Loucy (cell line): ENCODE measurements at regions not wholly inside any gene's neighbourhood (a gene's known extent, or its start where the extent isn't known, plus 50 kb on each side); places are given as distances from the start of the nearest gene placed in this dataset.

Experiments
- H2AFZ ChIP-seq: fragments of 200-600 bp; sonication (generic); 2 replicates; pipeline ENCODE4 v1.6.0; 2016; ENCODE audit warnings: antibody characterized with exemption, mild to moderate bottlenecking, low read length, moderate library complexity
- H3F3A ChIP-seq: fragments of 200-600 bp; 2 replicates; pipeline ENCODE4 v1.6.0; 2016; ENCODE audit warnings: antibody characterized with exemption, low read depth, mild to moderate bottlenecking
- H3K27me3 ChIP-seq: fragments of 200-600 bp; sonication (generic); 2 replicates; pipeline ENCODE4 v1.6.1; 2014; ENCODE audit warnings: low read length, mild to moderate bottlenecking; ENCODE audit not compliant: insufficient read depth, poor library complexity, severe bottlenecking
- H3K36me3 ChIP-seq: fragments of 200-600 bp; sonication (generic); 2 replicates; pipeline ENCODE4 v1.6.1; 2016; ENCODE audit warnings: low read length; ENCODE audit not compliant: insufficient read depth
- H3K4me1 ChIP-seq: fragments of 200-600 bp; sonication (generic); 2 replicates; pipeline ENCODE4 v1.5.1; 2014; ENCODE audit warnings: low read length, mild to moderate bottlenecking; ENCODE audit not compliant: insufficient read depth, poor library complexity, severe bottlenecking
- H3K4me2 ChIP-seq: fragments of 200-600 bp; sonication (generic); 2 replicates; pipeline ENCODE4 v1.6.0; 2014; ENCODE audit warnings: antibody characterized with exemption, low read length, low read depth, mild to moderate bottlenecking; ENCODE audit not compliant: poor library complexity, severe bottlenecking
- H3K4me3 ChIP-seq: fragments of 200-600 bp; sonication (generic); 2 replicates; pipeline ENCODE4 v1.5.1; 2014; ENCODE audit warnings: low read length, mild to moderate bottlenecking, mixed read lengths; ENCODE audit not compliant: poor library complexity, severe bottlenecking
- H3K79me2 ChIP-seq: fragments of 200-600 bp; sonication (generic); 2 replicates; pipeline ENCODE4 v1.6.1; 2014; ENCODE audit warnings: low read length; ENCODE audit not compliant: insufficient read depth
- H3K9ac ChIP-seq: fragments of 200-600 bp; sonication (generic); 2 replicates; pipeline ENCODE4 v1.6.0; 2014; ENCODE audit warnings: mild to moderate bottlenecking, low read depth, low read length, moderate library complexity; ENCODE audit not compliant: poor library complexity, severe bottlenecking
- H3K9me2 ChIP-seq: fragments of 200-600 bp; sonication (generic); replicated peaks from 2 replicates; pipeline ENCODE4 v1.6.1; 2016; ENCODE audit warnings: low read depth, low read length, mixed read lengths
- H3K9me3 ChIP-seq: fragments of 200-600 bp; sonication (generic); 2 replicates; pipeline ENCODE4 v1.6.1; 2014; ENCODE audit warnings: mild to moderate bottlenecking, antibody characterized with exemption, low read length, low read depth; ENCODE audit not compliant: insufficient read depth
- H4K20me1 ChIP-seq: fragments of 200-600 bp; sonication (generic); 2 replicates; pipeline ENCODE4 v1.6.0; 2014; ENCODE audit warnings: antibody characterized with exemption, low read length, mild to moderate bottlenecking; ENCODE audit not compliant: insufficient read depth, poor library complexity, severe bottlenecking
- CTCF ChIP-seq: fragments of 200-600 bp; sonication (generic); conservative IDR thresholded peaks from 2 replicates; pipeline ENCODE4 v1.5.1; 2014; ENCODE audit warnings: mild to moderate bottlenecking, antibody characterized with exemption, low read length
- EZH2phosphoT487 ChIP-seq: fragments of 200-600 bp; IDR thresholded peaks from 2 replicates; pipeline ENCODE4 v1.6.1; 2018; ENCODE audit warnings: antibody characterized with exemption, mild to moderate bottlenecking, moderate library complexity, borderline replicate concordance

GRCh38 chr12:94749455-94749854, 99.1 kb upstream of the TMCC3 start:
- Histone ChIP-seq H3K36me3 (no peaks in the 10 kb centered on the region), H4K20me1 (no peaks in the 10 kb centered on the region), H3K4me3 (no peak overlapping the region), H3K9me2 (no peaks in the 10 kb centered on the region), H3K4me2 (no peak overlapping the region), H3F3A (no peaks in the 10 kb centered on the region), H3K27me3 (no peaks in the 10 kb centered on the region), H3K9ac (no peak overlapping the region), H3K9me3 (no peaks in the 10 kb centered on the region), H2AFZ (no peak overlapping the region), H3K79me2 (no peaks in the 10 kb centered on the region), H3K4me1 (no peaks in the 10 kb centered on the region)
- TF ChIP-seq CTCF = no peak

- no peaks in the 10 kb centered on the region for H3F3A ChIP-seq
- H3K4me1 ChIP-seq = no peaks in the 10 kb centered on the region
- no peak overlapping the region for H3K4me3 ChIP-seq
- no peak overlapping the region for H3K4me2 ChIP-seq
- H2AFZ ChIP-seq = no peak overlapping the region
- H3K9ac ChIP-seq = no peak overlapping the region
- no peaks in the 10 kb centered on the region for H4K20me1 ChIP-seq
- no peaks in the 10 kb centered on the region for H3K9me2 ChIP-seq
- H3K27me3 ChIP-seq = no peaks in the 10 kb centered on the region
- TF ChIP-seq CTCF (no peak), EZH2phosphoT487 (no peak)
- H3K9me3 ChIP-seq = no peaks in the 10 kb centered on the region
- H3K36me3 ChIP-seq = no peaks in the 10 kb centered on the region
- H3K79me2 ChIP-seq = no peaks in the 10 kb centered on the region
Observed at GRCh38 chr12:94748726-94749421, 98.5 kb upstream of the TMCC3 start.

- Histone ChIP-seq H3K27me3 (no peaks in the 10 kb centered on the region), H3K79me2 (no peaks in the 10 kb centered on the region), H3K36me3 (no peaks in the 10 kb centered on the region), H3K4me3 (no peak overlapping the region), H3K4me2 (no peak overlapping the region), H2AFZ (no peak overlapping the region), H3K9ac (no peak overlapping the region), H4K20me1 (no peaks in the 10 kb centered on the region), H3F3A (no peaks in the 10 kb centered on the region), H3K9me3 (no peaks in the 10 kb centered on the region), H3K4me1 (no peaks in the 10 kb centered on the region), H3K9me2 (no peaks in the 10 kb centered on the region)
- TF ChIP-seq EZH2phosphoT487 (no peak), CTCF (no peak)
Observed at GRCh38 chr12:94745562-94745961, 95.2 kb upstream of the TMCC3 start.
